B cell (primary cell): ENCODE measurements at regions not wholly inside any gene's neighbourhood (a gene's known extent, or its start where the extent isn't known, plus 50 kb on each side); places are given as distances from the start of the nearest gene placed in this dataset.

ENCODE experiments used
- ATAC-seq: fragments of 200-7000 bp; cut with Tn5 transposase; one replicate; pipeline ENCODE4 v1.10.0; 2021; ENCODE audit warnings: low read depth, mild to moderate bottlenecking, moderate number of reproducible peaks, moderate library complexity
- CTCF ChIA-PET: fragments of 350-600 bp; sonication (Branson Sonifier 250); formaldehyde crosslinking; loops from one replicate; lab custom pipeline; 2021; ENCODE audit warnings: antibody characterized with exemption, inconsistent platforms; lab: Charles Lee
- POLR2A ChIA-PET: fragments of 350-600 bp; sonication (Branson Sonifier 250); formaldehyde crosslinking; loops from one replicate; lab custom pipeline; 2021; ENCODE audit warnings: antibody characterized with exemption; lab: Charles Lee
- DNase-seq: peaks from one replicate; pipeline ENCODE4 v3.0.0; 2013
- H2AFZ ChIP-seq: 2 replicates; pipeline ENCODE4 v1.6.1; 2012; ENCODE audit warnings: mild to moderate bottlenecking, low read depth, low read length; ENCODE audit not compliant: insufficient read depth, poor library complexity, severe bottlenecking
- H3K27ac ChIP-seq, 2 donors: 1 replicate in 1 of 2; 2 replicates in 1 of 2; pipeline ENCODE4 v1.5.1; 2012 to 2013; ENCODE audit warnings: low read length in 2 of 2, mild to moderate bottlenecking in 2 of 2, moderate library complexity in 1 of 2
- H3K27me3 ChIP-seq, 4 experiments: fragments of 200-600 bp in 1 of 4; sonication (generic) in 1 of 4; replicated peaks in 1 of 4; 1 replicate in 2 of 4; 2 replicates in 2 of 4; pipeline versions ENCODE4 v1.6.1 to v1.7.0; 2013 to 2016; ENCODE audit warnings: low read length in 3 of 4, mild to moderate bottlenecking in 2 of 4, mixed read lengths in 1 of 4, moderate library complexity in 1 of 4; ENCODE audit not compliant: insufficient read depth in 4 of 4, control insufficient read depth in 3 of 4; ENCODE audit errors: control extremely low read depth in 1 of 4
- H3K36me3 ChIP-seq, 2 experiments: replicated peaks in 1 of 2; 1 replicate in 1 of 2; 2 replicates in 1 of 2; pipeline versions ENCODE4 v1.6.1 to v1.7.1; 2013; ENCODE audit warnings: low read length in 1 of 2; ENCODE audit not compliant: insufficient read depth in 2 of 2, control insufficient read depth in 1 of 2; ENCODE audit errors: control extremely low read depth in 1 of 2, extremely low read depth in 1 of 2
- H3K4me1 ChIP-seq, 2 donors: fragments of 200-600 bp in 1 of 2; sonication (generic) in 1 of 2; 1 replicate in 1 of 2; 2 replicates in 1 of 2; pipeline versions ENCODE4 v1.5.1 to v1.6.1; 2013 to 2017; ENCODE audit warnings: low read length in 2 of 2; ENCODE audit not compliant: control insufficient read depth in 2 of 2, insufficient read depth in 2 of 2
- H3K4me2 ChIP-seq: replicated peaks from 2 replicates; pipeline ENCODE3; 2012; ENCODE audit warnings: mild to moderate bottlenecking, low read depth, low read length; ENCODE audit not compliant: poor library complexity, severe bottlenecking
- H3K4me3 ChIP-seq, 5 experiments: fragments of 200-600 bp in 1 of 5; sonication (generic) in 1 of 5; 1 replicate in 3 of 5; 2 replicates in 2 of 5; pipeline versions ENCODE4 v1.5.1 to v1.7.0; 2011 to 2016; ENCODE audit warnings: low read length in 4 of 5, mild to moderate bottlenecking in 4 of 5, low read depth in 2 of 5, control low read depth in 1 of 5, moderate library complexity in 1 of 5; ENCODE audit not compliant: insufficient read depth in 1 of 5; ENCODE audit errors: control extremely low read depth in 1 of 5, extremely low read depth in 1 of 5
- H3K79me2 ChIP-seq: fragments of 200-600 bp; sonication (generic); one replicate; pipeline ENCODE4 v1.6.0; 2016; ENCODE audit warnings: low read length; ENCODE audit not compliant: control insufficient read depth, insufficient read depth
- H3K9ac ChIP-seq: fragments of 200-600 bp; sonication (generic); 2 replicates; pipeline ENCODE4 v1.6.1; 2017; ENCODE audit warnings: mild to moderate bottlenecking, low read length, moderate library complexity
- H3K9me3 ChIP-seq, 3 donors: one replicate each; pipeline versions ENCODE4 v1.6.1 to v1.7.1; 2013; ENCODE audit warnings: low read length in 2 of 3; ENCODE audit not compliant: control insufficient read depth in 2 of 3, insufficient read depth in 1 of 3; ENCODE audit errors: control extremely low read depth in 1 of 3
- H4K20me1 ChIP-seq: 2 replicates; pipeline ENCODE4 v1.6.0; 2012; ENCODE audit warnings: mild to moderate bottlenecking, low read length; ENCODE audit not compliant: insufficient read depth, control insufficient read depth, poor library complexity, severe bottlenecking
- H3K27ac Mint-ChIP-seq: one replicate; pipeline ENCODE4 v1.8.0; 2021; ENCODE audit warnings: mixed read lengths
- H3K27me3 Mint-ChIP-seq: one replicate; pipeline ENCODE4 v1.8.0; 2021; ENCODE audit warnings: mixed read lengths
- H3K4me1 Mint-ChIP-seq: one replicate; pipeline ENCODE4 v1.8.0; 2021; ENCODE audit warnings: mixed read lengths
- H3K4me3 Mint-ChIP-seq: one replicate; pipeline ENCODE4 v1.8.0; 2021; ENCODE audit warnings: mixed read lengths
- H3K9me3 Mint-ChIP-seq: one replicate; pipeline ENCODE4 v1.8.0; 2022; ENCODE audit warnings: mixed read lengths; ENCODE audit not compliant: insufficient read depth
- EZH2 ChIP-seq: IDR thresholded peaks from 2 replicates; pipeline ENCODE4 v1.6.1; 2012; ENCODE audit warnings: borderline replicate concordance, low read depth, mild to moderate bottlenecking, moderate library complexity, low read length; ENCODE audit not compliant: insufficient read depth, poor library complexity, severe bottlenecking
- WGBS: methylation state at CpG from one replicate; pipeline ENCODE4 v1.1.5; 2013; ENCODE audit warnings: missing lambda C conversion rate; ENCODE audit not compliant: insufficient coverage; 5-methylcytosine and 5-hydroxymethylcytosine counted together
- intact Hi-C: fragments of 100-400 bp; cut with micrococcal nuclease; formaldehyde crosslinking; loops from one replicate; pipeline ENCODE4 v1.10.0; 2022
- TF ChIP-seq, protein P1 (sequence below): fragments of 200-600 bp; IDR thresholded peaks from one replicate; pipeline ENCODE4 v1.8.0; 2022; ENCODE audit warnings: antibody characterized with exemption, mild to moderate bottlenecking

DNA sequence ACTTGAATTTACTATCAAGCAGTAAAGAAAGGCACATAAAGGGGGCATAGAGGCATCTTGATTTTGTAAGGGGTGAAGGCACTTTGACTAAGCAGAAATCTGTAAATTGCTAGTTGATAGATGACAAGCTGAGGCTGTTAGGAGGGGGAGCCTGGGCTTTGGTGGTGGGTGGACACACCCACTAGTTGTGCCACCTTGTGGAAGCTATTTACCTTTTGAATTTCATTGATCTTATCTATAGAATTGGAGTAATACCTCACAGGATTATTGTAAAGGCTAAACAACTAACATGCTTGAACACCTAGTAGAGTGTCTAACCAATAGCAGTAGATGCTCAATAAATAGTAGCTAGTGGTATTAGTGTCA lies 142.8 kb upstream of the KCNIP4 start:
- Histone ChIP-seq H3K4me3 (no peak overlapping the region), H3K9me3 (peaks cover 0 to 5% (median under 1%) of the 10 kb centered on the region in 3 donors), H3K79me2 (no peaks in the 10 kb centered on the region), H3K4me2 (no peak overlapping the region), H3K9ac (no peak overlapping the region), H2AFZ (no peak overlapping the region), H3K27me3 (no peaks in the 10 kb centered on the region), H3K27ac (no peak overlapping the region), H4K20me1 (no peaks in the 10 kb centered on the region), H3K4me1 (no peaks in the 10 kb centered on the region), H3K36me3 (no peaks in the 10 kb centered on the region)
- ChIA-PET CTCF (no interaction called here), POLR2A (no interaction called here)
- no peak for ATAC-seq
- H3K27me3 Mint-ChIP-seq: no peaks in the 10 kb centered on the region
- no peak overlapping the region for H3K27ac Mint-ChIP-seq
- no peak for DNase-seq
- H3K9me3 Mint-ChIP-seq: peaks cover under 1% of the 10 kb centered on the region
- H3K4me1 Mint-ChIP-seq: no peaks in the 10 kb centered on the region
- H3K4me3 Mint-ChIP-seq: no peak overlapping the region
- TF ChIP-seq, protein P1, sequence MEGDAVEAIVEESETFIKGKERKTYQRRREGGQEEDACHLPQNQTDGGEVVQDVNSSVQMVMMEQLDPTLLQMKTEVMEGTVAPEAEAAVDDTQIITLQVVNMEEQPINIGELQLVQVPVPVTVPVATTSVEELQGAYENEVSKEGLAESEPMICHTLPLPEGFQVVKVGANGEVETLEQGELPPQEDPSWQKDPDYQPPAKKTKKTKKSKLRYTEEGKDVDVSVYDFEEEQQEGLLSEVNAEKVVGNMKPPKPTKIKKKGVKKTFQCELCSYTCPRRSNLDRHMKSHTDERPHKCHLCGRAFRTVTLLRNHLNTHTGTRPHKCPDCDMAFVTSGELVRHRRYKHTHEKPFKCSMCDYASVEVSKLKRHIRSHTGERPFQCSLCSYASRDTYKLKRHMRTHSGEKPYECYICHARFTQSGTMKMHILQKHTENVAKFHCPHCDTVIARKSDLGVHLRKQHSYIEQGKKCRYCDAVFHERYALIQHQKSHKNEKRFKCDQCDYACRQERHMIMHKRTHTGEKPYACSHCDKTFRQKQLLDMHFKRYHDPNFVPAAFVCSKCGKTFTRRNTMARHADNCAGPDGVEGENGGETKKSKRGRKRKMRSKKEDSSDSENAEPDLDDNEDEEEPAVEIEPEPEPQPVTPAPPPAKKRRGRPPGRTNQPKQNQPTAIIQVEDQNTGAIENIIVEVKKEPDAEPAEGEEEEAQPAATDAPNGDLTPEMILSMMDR: no peak
- no peak for TF ChIP-seq EZH2
- intact Hi-C loops: no loop called here

DNA sequence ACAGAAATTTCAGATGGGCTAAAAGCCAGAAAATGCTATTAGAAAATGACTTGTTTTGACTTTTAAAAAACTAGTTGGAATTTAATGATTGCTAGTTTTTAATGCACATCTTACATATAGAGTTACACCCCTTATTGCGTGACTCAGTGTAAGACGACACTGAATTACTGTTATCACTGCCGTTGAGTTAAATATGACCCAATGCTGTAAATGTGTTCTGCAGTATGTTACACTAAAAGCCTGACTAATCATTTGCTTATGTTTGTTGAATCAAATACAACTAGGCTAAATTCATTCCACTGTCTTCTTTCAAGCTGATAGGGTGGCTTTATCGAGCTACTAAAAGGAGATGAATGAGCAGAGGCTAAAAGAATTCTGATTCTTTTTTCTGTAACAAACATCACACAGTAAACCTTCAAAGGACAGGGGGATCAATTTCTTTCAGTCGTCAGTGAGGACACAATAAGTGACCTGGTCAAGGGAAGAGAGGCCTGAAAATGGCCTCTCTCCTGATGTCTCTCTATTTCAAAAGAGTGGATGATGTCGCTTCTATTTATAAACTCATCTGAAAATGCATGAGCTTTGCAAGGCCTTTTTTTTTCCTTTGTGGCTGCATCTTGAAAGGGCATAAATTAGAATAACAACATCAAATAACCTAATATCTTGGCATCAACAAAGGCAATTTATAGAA lies 142.2 kb upstream of the KCNIP4 start:
- no peaks in the 10 kb centered on the region for H3K27me3 ChIP-seq
- H3K79me2 ChIP-seq: no peaks in the 10 kb centered on the region
- DNase-seq (no peak), ATAC-seq (no peak)
- H3K36me3 ChIP-seq: no peaks in the 10 kb centered on the region
- intact Hi-C loops: no loop called here
- CTCF ChIA-PET: no interaction called here
- H3K4me1 Mint-ChIP-seq: no peaks in the 10 kb centered on the region
- POLR2A ChIA-PET: no interaction called here
- H3K9ac ChIP-seq: no peak overlapping the region
- H3K27ac Mint-ChIP-seq: no peak overlapping the region
- H3K9me3 ChIP-seq: peaks cover 0 to 7% (median 5%) of the 10 kb centered on the region in 3 donors
- no peak overlapping the region for H3K4me3 Mint-ChIP-seq
- H4K20me1 ChIP-seq: no peaks in the 10 kb centered on the region
- H3K9me3 Mint-ChIP-seq: peaks cover 5% of the 10 kb centered on the region
- 80% methylated on average over 1 of the region's 6 CpGs for WGBS
- TF ChIP-seq EZH2: no peak
- TF ChIP-seq, protein P1: no peak
- no peak overlapping the region for H3K27ac ChIP-seq
- H3K27me3 Mint-ChIP-seq: no peaks in the 10 kb centered on the region
- no peaks in the 10 kb centered on the region for H3K4me1 ChIP-seq
- no peak overlapping the region for H3K4me2 ChIP-seq
- no peak overlapping the region for H2AFZ ChIP-seq
- H3K4me3 ChIP-seq: no peak overlapping the region
